Cerebellar cortex (tissue), 1 donor: ENCODE measurements at regions not wholly inside any gene's neighbourhood (a gene's known extent, or its start where the extent isn't known, plus 50 kb on each side); places are given as distances from the start of the nearest gene placed in this dataset.

Experiments used
- DNase-seq: peaks from one replicate; pipeline ENCODE4 v3.0.0-alpha.2; 2015; ENCODE audit warnings: low spot score

- no peak for DNase-seq
These were observed 842.8 kb downstream of the SI start for GRCh38 chr3:164235289-164236028.

GRCh38 chr3:164233951-164234350 lies 844.3 kb downstream of the SI start:
- no peak for DNase-seq

GRCh38 chr3:164231718-164232117 lies 846.6 kb downstream of the SI start:
- no peak for DNase-seq

- DNase-seq, result no peak
These were observed 847.8 kb downstream of the SI start for GRCh38 chr3:164230385-164231094.

GRCh38 chr3:164224126-164224525 lies 854.2 kb downstream of the SI start:
- DNase-seq, result no peak

GRCh38 chr3:164222197-164222596 lies 856.1 kb downstream of the SI start:
- DNase-seq, result no peak

GRCh38 chr3:164221297-164221696 lies 857.0 kb downstream of the SI start:
- DNase-seq, result no peak

- no peak for DNase-seq
These were observed 868.9 kb downstream of the SI start for GRCh38 chr3:164209363-164209762.

- no peak for DNase-seq
These were observed 869.5 kb downstream of the SI start for GRCh38 chr3:164208821-164209220.

GRCh38 chr3:164208048-164208447 lies 870.2 kb downstream of the SI start:
- no peak for DNase-seq

- no peak for DNase-seq
These were observed 878.1 kb downstream of the SI start for GRCh38 chr3:164200053-164200823.

GRCh38 chr3:164196477-164196876 lies 881.8 kb downstream of the SI start:
- DNase-seq, result no peak

- no peak for DNase-seq
These were observed 883.5 kb downstream of the SI start for GRCh38 chr3:164194842-164195241.

GRCh38 chr3:164192974-164193373 lies 885.3 kb downstream of the SI start:
- no peak for DNase-seq

- no peak for DNase-seq
These were observed 887.7 kb downstream of the SI start for GRCh38 chr3:164190566-164190965.

GRCh38 chr3:164186095-164186494 lies 892.2 kb downstream of the SI start:
- no peak for DNase-seq

GRCh38 chr3:164179110-164179774 lies 899.1 kb downstream of the SI start:
- DNase-seq, result no peak

- DNase-seq, result no peak
These were observed 904.2 kb downstream of the SI start for GRCh38 chr3:164174059-164174458.

- no peak for DNase-seq
These were observed 922.9 kb downstream of the SI start for GRCh38 chr3:164155400-164155799.

GRCh38 chr3:164144824-164145223 lies 933.5 kb downstream of the SI start:
- no peak for DNase-seq

- no peak for DNase-seq
These were observed 945.4 kb downstream of the SI start for GRCh38 chr3:164132878-164133277.
